Liver (tissue), 8 donors: ENCODE measurements at regions not wholly inside any gene's neighbourhood (a gene's known extent, or its start where the extent isn't known, plus 50 kb on each side); places are given as distances from the start of the nearest gene placed in this dataset.

ENCODE experiments used
- DNase-seq: peaks from one replicate; pipeline ENCODE4 v3.0.0-alpha.2; 2017; ENCODE audit warnings: low spot score
- H3K27ac ChIP-seq, 2 donors: one replicate each; pipeline ENCODE4 v1.7.0; 2013; ENCODE audit warnings: inconsistent platforms in 2 of 2, low read length in 2 of 2, control low read depth in 1 of 2, low read depth in 1 of 2, mild to moderate bottlenecking in 1 of 2
- H3K27me3 ChIP-seq, 4 donors: one replicate each; pipeline versions ENCODE4 v1.6.1 to v1.7.0; 2013; ENCODE audit warnings: low read length in 3 of 4, inconsistent platforms in 1 of 4, mild to moderate bottlenecking in 1 of 4, moderate library complexity in 1 of 4; ENCODE audit not compliant: control insufficient read depth in 4 of 4, insufficient read depth in 4 of 4
- H3K36me3 ChIP-seq, 4 donors: one replicate each; pipeline versions ENCODE4 v1.6.1 to v1.7.0; 2013; ENCODE audit warnings: low read length in 3 of 4, mild to moderate bottlenecking in 3 of 4, low read depth in 1 of 4, moderate library complexity in 1 of 4; ENCODE audit not compliant: control insufficient read depth in 4 of 4, insufficient read depth in 3 of 4
- H3K4me1 ChIP-seq, 4 donors: one replicate each; pipeline versions ENCODE4 v1.6.1 to v1.7.0; 2013; ENCODE audit warnings: low read length in 3 of 4, mild to moderate bottlenecking in 3 of 4, moderate library complexity in 1 of 4; ENCODE audit not compliant: control insufficient read depth in 4 of 4, insufficient read depth in 4 of 4
- H3K4me3 ChIP-seq, 3 donors: one replicate each; pipeline versions ENCODE4 v1.6.1 to v1.7.0; 2013; ENCODE audit warnings: low read length in 3 of 3, control low read depth in 1 of 3, low read depth in 1 of 3, mild to moderate bottlenecking in 1 of 3
- H3K9ac ChIP-seq, 2 donors: one replicate each; pipeline ENCODE4 v1.7.0; 2013; ENCODE audit warnings: low read length in 2 of 2, mild to moderate bottlenecking in 2 of 2, moderate library complexity in 2 of 2, control low read depth in 1 of 2, low read depth in 1 of 2
- H3K9me3 ChIP-seq, 4 donors: one replicate each; pipeline versions ENCODE4 v1.6.1 to v1.7.0; 2013; ENCODE audit warnings: low read length in 3 of 4; ENCODE audit not compliant: control insufficient read depth in 4 of 4
- EGR1 ChIP-seq, 2 donors: IDR thresholded peaks; 2 replicates each; pipeline ENCODE4 v1.6.1; 2016 to 2018; ENCODE audit warnings: antibody characterized with exemption in 2 of 2, low read depth in 2 of 2
- FOXA1 ChIP-seq: IDR thresholded peaks from 2 replicates; pipeline ENCODE4 v1.6.1; 2016; ENCODE audit warnings: antibody characterized with exemption
- HNF4A ChIP-seq, 2 donors: conservative IDR thresholded peaks; 2 replicates each; pipeline ENCODE4 v1.6.1; 2016; ENCODE audit warnings: antibody characterized with exemption in 2 of 2, mild to moderate bottlenecking in 2 of 2
- HNF4G ChIP-seq: IDR thresholded peaks from 2 replicates; pipeline ENCODE4 v1.6.1; 2016; ENCODE audit warnings: antibody characterized with exemption
- JUND ChIP-seq, 2 donors: IDR thresholded peaks; 2 replicates each; pipeline ENCODE4 v1.6.1; 2016; ENCODE audit warnings: antibody characterized with exemption in 2 of 2
- NR2F2 ChIP-seq: IDR thresholded peaks from 2 replicates; pipeline ENCODE4 v1.6.1; 2016; ENCODE audit warnings: antibody characterized with exemption
- RAD21 ChIP-seq, 2 donors: IDR thresholded peaks; 2 replicates each; pipeline ENCODE4 v1.6.1; 2016; ENCODE audit warnings: antibody characterized with exemption in 2 of 2, mild to moderate bottlenecking in 2 of 2
- RXRA ChIP-seq, 2 donors: IDR thresholded peaks; 2 replicates each; pipeline ENCODE4 v1.6.1; 2017 to 2018; ENCODE audit warnings: antibody characterized with exemption in 2 of 2, mild to moderate bottlenecking in 1 of 2
- SP1 ChIP-seq: IDR thresholded peaks from 2 replicates; pipeline ENCODE4 v1.6.1; 2018; ENCODE audit warnings: antibody characterized with exemption, mild to moderate bottlenecking
- YY1 ChIP-seq: IDR thresholded peaks from 2 replicates; pipeline ENCODE4 v1.6.1; 2016; ENCODE audit warnings: antibody characterized with exemption, mild to moderate bottlenecking
- WGBS: extraction: QIAGEN DNeasy Blood & Tissue Kit; methylation state at CpG from one replicate; pipeline ENCODE4 v1.1.7; 2013; 5-methylcytosine and 5-hydroxymethylcytosine counted together
- TF ChIP-seq, protein P1 (sequence below): IDR thresholded peaks from 2 replicates; pipeline ENCODE4 v1.6.1; 2016; ENCODE audit warnings: antibody characterized with exemption
- TF ChIP-seq, protein P2 (sequence below): fragments of 150-350 bp; IDR thresholded peaks from 2 replicates; pipeline ENCODE4 v1.5.1; 2017; ENCODE audit warnings: improper control_type of control experiment, low read depth, low read length; ENCODE audit not compliant: missing input control
- TF ChIP-seq, protein P3 (sequence below): IDR thresholded peaks from 2 replicates; pipeline ENCODE4 v1.6.1; 2016; ENCODE audit warnings: antibody characterized with exemption
- TF ChIP-seq, protein P4 (sequence below): IDR thresholded peaks from 2 replicates; pipeline ENCODE4 v1.6.1; 2016; ENCODE audit warnings: antibody characterized with exemption
- TF ChIP-seq, protein P5 (sequence below): IDR thresholded peaks from 2 replicates; pipeline ENCODE4 v1.6.1; 2016; ENCODE audit warnings: antibody characterized with exemption, mild to moderate bottlenecking
- donor health status: healthy.
- donor health status: healthy.
- donor health status: healthy.
- donor health status: healthy.
- donor health status: healthy.

DNA sequence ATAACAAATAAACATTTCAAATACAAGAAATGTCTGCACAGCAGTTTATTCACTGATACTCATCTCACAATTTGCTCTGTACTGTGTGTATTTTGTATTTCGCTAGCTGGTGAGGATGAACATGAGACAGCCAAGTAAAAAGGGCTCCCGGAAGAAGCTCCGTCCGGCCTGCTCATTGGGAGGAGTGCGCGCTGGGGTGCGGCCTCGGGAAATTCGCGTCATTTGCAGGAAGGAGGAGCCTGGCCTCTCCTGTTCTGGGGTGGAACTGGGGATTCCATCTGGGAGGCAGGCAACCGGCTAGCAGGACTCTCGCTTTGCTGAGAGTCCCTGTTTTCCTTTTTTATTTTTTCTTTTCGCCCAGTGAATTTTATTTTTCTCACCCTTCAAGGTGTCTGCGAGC is 368.4 kb upstream of the TMEM132C start:
- 82% methylated on average over 14 of the region's 14 CpGs for WGBS
- no peaks in the 10 kb centered on the region for H3K4me1 ChIP-seq
- no peak for DNase-seq

DNA sequence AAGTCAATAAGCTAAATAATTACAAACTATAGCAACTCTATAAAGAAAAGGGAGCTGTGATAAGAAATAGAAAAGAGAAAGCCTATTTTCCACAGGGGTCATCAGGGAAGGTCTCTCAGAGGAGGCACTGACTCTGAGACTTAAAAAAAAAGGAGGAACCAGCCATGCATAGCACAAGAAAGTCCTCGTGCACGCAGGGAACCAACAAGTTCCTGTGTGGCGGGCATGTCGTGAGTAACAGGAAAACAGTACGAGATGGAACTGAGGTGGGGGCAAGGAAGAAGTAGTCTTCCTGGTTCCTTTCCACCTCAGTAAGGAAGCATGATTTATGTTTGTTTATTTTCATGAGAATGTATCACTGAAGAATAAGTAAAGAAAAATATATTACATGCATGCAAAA is 367.0 kb upstream of the TMEM132C start:
- Histone ChIP-seq H3K27me3 (no peaks in the 10 kb centered on the region), H3K36me3 (no peaks in the 10 kb centered on the region), H3K9ac (no peak overlapping the region), H3K27ac (no peak overlapping the region), H3K4me3 (no peak overlapping the region), H3K4me1 (no peaks in the 10 kb centered on the region), H3K9me3 (no peaks in the 10 kb centered on the region)
- no peak for DNase-seq
- 42% methylated on average over 5 of the region's 5 CpGs for WGBS
- TF ChIP-seq SP1: no peak
- TF ChIP-seq EGR1 (IDR thresholded peaks at IDR 0.05; ENCODE audit: low read depth in 2 of 2): no peak
- no peak for TF ChIP-seq HNF4G
- TF ChIP-seq, protein P1, sequence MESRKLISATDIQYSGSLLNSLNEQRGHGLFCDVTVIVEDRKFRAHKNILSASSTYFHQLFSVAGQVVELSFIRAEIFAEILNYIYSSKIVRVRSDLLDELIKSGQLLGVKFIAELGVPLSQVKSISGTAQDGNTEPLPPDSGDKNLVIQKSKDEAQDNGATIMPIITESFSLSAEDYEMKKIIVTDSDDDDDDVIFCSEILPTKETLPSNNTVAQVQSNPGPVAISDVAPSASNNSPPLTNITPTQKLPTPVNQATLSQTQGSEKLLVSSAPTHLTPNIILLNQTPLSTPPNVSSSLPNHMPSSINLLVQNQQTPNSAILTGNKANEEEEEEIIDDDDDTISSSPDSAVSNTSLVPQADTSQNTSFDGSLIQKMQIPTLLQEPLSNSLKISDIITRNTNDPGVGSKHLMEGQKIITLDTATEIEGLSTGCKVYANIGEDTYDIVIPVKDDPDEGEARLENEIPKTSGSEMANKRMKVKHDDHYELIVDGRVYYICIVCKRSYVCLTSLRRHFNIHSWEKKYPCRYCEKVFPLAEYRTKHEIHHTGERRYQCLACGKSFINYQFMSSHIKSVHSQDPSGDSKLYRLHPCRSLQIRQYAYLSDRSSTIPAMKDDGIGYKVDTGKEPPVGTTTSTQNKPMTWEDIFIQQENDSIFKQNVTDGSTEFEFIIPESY: no peak
- no peak for TF ChIP-seq RXRA (IDR thresholded peaks at IDR 0.05)

More for the DNA sequence above, 368.4 kb upstream of the TMEM132C start:
- Histone ChIP-seq H3K9me3 (no peaks in the 10 kb centered on the region), H3K4me3 (no peak overlapping the region), H3K36me3 (no peaks in the 10 kb centered on the region), H3K9ac (no peak overlapping the region), H3K27ac (no peak overlapping the region), H3K27me3 (no peaks in the 10 kb centered on the region)
- TF ChIP-seq, protein P2, sequence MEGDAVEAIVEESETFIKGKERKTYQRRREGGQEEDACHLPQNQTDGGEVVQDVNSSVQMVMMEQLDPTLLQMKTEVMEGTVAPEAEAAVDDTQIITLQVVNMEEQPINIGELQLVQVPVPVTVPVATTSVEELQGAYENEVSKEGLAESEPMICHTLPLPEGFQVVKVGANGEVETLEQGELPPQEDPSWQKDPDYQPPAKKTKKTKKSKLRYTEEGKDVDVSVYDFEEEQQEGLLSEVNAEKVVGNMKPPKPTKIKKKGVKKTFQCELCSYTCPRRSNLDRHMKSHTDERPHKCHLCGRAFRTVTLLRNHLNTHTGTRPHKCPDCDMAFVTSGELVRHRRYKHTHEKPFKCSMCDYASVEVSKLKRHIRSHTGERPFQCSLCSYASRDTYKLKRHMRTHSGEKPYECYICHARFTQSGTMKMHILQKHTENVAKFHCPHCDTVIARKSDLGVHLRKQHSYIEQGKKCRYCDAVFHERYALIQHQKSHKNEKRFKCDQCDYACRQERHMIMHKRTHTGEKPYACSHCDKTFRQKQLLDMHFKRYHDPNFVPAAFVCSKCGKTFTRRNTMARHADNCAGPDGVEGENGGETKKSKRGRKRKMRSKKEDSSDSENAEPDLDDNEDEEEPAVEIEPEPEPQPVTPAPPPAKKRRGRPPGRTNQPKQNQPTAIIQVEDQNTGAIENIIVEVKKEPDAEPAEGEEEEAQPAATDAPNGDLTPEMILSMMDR: no peak
- TF ChIP-seq JUND (IDR thresholded peaks at IDR 0.05): no peak
- TF ChIP-seq, protein P3, sequence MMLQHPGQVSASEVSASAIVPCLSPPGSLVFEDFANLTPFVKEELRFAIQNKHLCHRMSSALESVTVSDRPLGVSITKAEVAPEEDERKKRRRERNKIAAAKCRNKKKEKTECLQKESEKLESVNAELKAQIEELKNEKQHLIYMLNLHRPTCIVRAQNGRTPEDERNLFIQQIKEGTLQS: no peak
- no peak for TF ChIP-seq FOXA1
- no peak for TF ChIP-seq NR2F2
- no peak for TF ChIP-seq RAD21 (IDR thresholded peaks at IDR 0.05)
- TF ChIP-seq RXRA (IDR thresholded peaks at IDR 0.05): no peak
- TF ChIP-seq SP1: no peak
- no peak for TF ChIP-seq HNF4G
- no peak for TF ChIP-seq YY1
- TF ChIP-seq, protein P4, sequence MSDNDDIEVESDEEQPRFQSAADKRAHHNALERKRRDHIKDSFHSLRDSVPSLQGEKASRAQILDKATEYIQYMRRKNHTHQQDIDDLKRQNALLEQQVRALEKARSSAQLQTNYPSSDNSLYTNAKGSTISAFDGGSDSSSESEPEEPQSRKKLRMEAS: no peak
- no peak for TF ChIP-seq HNF4A (conservative IDR thresholded peaks at IDR 0.05)
- TF ChIP-seq, protein P5, sequence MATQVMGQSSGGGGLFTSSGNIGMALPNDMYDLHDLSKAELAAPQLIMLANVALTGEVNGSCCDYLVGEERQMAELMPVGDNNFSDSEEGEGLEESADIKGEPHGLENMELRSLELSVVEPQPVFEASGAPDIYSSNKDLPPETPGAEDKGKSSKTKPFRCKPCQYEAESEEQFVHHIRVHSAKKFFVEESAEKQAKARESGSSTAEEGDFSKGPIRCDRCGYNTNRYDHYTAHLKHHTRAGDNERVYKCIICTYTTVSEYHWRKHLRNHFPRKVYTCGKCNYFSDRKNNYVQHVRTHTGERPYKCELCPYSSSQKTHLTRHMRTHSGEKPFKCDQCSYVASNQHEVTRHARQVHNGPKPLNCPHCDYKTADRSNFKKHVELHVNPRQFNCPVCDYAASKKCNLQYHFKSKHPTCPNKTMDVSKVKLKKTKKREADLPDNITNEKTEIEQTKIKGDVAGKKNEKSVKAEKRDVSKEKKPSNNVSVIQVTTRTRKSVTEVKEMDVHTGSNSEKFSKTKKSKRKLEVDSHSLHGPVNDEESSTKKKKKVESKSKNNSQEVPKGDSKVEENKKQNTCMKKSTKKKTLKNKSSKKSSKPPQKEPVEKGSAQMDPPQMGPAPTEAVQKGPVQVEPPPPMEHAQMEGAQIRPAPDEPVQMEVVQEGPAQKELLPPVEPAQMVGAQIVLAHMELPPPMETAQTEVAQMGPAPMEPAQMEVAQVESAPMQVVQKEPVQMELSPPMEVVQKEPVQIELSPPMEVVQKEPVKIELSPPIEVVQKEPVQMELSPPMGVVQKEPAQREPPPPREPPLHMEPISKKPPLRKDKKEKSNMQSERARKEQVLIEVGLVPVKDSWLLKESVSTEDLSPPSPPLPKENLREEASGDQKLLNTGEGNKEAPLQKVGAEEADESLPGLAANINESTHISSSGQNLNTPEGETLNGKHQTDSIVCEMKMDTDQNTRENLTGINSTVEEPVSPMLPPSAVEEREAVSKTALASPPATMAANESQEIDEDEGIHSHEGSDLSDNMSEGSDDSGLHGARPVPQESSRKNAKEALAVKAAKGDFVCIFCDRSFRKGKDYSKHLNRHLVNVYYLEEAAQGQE: no peak
- no peak for TF ChIP-seq EGR1 (IDR thresholded peaks at IDR 0.05; ENCODE audit: low read depth in 2 of 2)
